Sigmoid colon (tissue), 4 donors: ENCODE measurements at regions not wholly inside any gene's neighbourhood (a gene's known extent, or its start where the extent isn't known, plus 50 kb on each side); places are given as distances from the start of the nearest gene placed in this dataset.

Experiments
- CTCF ChIP-seq, 4 experiments: fragments of 450-650 bp in 3 of 4; fragments of 200-600 bp in 1 of 4; IDR thresholded peaks; one replicate each; pipeline ENCODE4 v1.5.1; 2016 to 2019; ENCODE audit warnings: antibody characterized with exemption in 4 of 4, mild to moderate bottlenecking in 3 of 4, moderate library complexity in 2 of 4
- EP300 ChIP-seq, 4 donors: sonication (generic); formaldehyde crosslinking; IDR thresholded peaks; one replicate each; pipeline ENCODE4 v1.6.1; 2017; ENCODE audit warnings: antibody characterized with exemption in 4 of 4
- POLR2A ChIP-seq, 2 donors: fragments of 450-650 bp; IDR thresholded peaks; one replicate each; pipeline ENCODE4 v1.6.1; 2016; ENCODE audit warnings: antibody characterized with exemption in 2 of 2, mild to moderate bottlenecking in 2 of 2, moderate library complexity in 2 of 2
- POLR2AphosphoS5 ChIP-seq, 4 donors: sonication (generic); formaldehyde crosslinking; IDR thresholded peaks; one replicate each; pipeline ENCODE4 v1.6.1; 2017; ENCODE audit warnings: antibody characterized with exemption in 4 of 4

GRCh38 chr20:24789877-24790276 is 159.2 kb upstream of the CST7 start:
- no peak for TF ChIP-seq CTCF (IDR thresholded peaks at IDR 0.05)
- no peak for TF ChIP-seq POLR2AphosphoS5 (IDR thresholded peaks at IDR 0.05)
- TF ChIP-seq POLR2A (IDR thresholded peaks at IDR 0.05), result no peak
- no peak for TF ChIP-seq EP300 (IDR thresholded peaks at IDR 0.05)
